ENCODE measurements at regions not wholly inside any gene's neighbourhood (a gene's known extent, or its start where the extent isn't known, plus 50 kb on each side); places are given as distances from the start of the nearest gene placed in this dataset.
"Not testable (repeated sequence)": the region's sequence is repeated elsewhere in the genome, so short reads cannot be mapped to it uniquely, and the experiment has no call there.

GRCh38 chr7:149654588-149654987, 118.8 kb downstream of the ZNF467 start:
- peaks cover 0 to 10% (median 0%) of the 10 kb centered on the region in 7 donors for H3K27me3 ChIP-seq (replicated peaks in 1 of 7)
- no peak overlapping the region for H3K27ac ChIP-seq
- H3K4me3 ChIP-seq = no peak overlapping the region
- H3K36me3 ChIP-seq = no peaks in the 10 kb centered on the region
- DNase-seq = no peak
- TF ChIP-seq POLR2AphosphoS5 (IDR thresholded peaks at IDR 0.05) (no peak), POLR2A (IDR thresholded peaks at IDR 0.05) (no peak), CTCF (IDR thresholded peaks at IDR 0.05 in 8 of 11, conservative IDR thresholded peaks at IDR 0.05 in 3 of 11) (no peak)
- H3K9me3 ChIP-seq = peaks cover 0 to 40% (median 20%) of the 10 kb centered on the region in 8 donors
- intact Hi-C loops (cut with DNase I; ENCODE audit: low total_unique reads) = no loop called here
- WGBS, 5 donors = 34 to 73% (median 38%) methylated on average over 1 of the region's 1 CpG
- H3K4me1 ChIP-seq = no peaks in the 10 kb centered on the region

- DNase-seq; H3K4me1 ChIP-seq; intact Hi-C loops (cut with DNase I; ENCODE audit: low total_unique reads); H3K4me3 ChIP-seq; H3K36me3 ChIP-seq: not testable (repeated sequence)
- Histone ChIP-seq H3K27me3 (replicated peaks in 1 of 7) (peaks cover 0 to 16% (median 0%) of the 10 kb centered on the region in 7 donors), H3K9me3 (peaks cover 0 to 36% (median 16%) of the 10 kb centered on the region in 8 donors), H3K27ac (peak overlapping the region in 2 of 8 donors; percentile 30 to 33)
- WGBS, 5 donors = 9 to 27% (median 21%) methylated on average over 3 of the region's 3 CpGs
Observed at GRCh38 chr7:149650190-149650589, 123.2 kb downstream of the ZNF467 start.

GRCh38 chr7:149644754-149645153, 128.6 kb downstream of the ZNF467 start:
- no peak overlapping the region for H3K27ac ChIP-seq
- peaks cover 0 to 11% (median 0%) of the 10 kb centered on the region in 7 donors for H3K27me3 ChIP-seq (replicated peaks in 1 of 7)
- no peak for DNase-seq
- intact Hi-C loops (cut with DNase I; ENCODE audit: low total_unique reads) = no loop called here
- 79 to 90% (median 84%) methylated on average over 4 of the region's 4 CpGs for WGBS, 5 donors
- H3K4me3 ChIP-seq = no peak overlapping the region
- no peaks in the 10 kb centered on the region for H3K4me1 ChIP-seq
- H3K36me3 ChIP-seq = no peaks in the 10 kb centered on the region
- TF ChIP-seq POLR2AphosphoS5 (IDR thresholded peaks at IDR 0.05) (no peak), CTCF (IDR thresholded peaks at IDR 0.05 in 8 of 11, conservative IDR thresholded peaks at IDR 0.05 in 3 of 11) (no peak), POLR2A (IDR thresholded peaks at IDR 0.05) (no peak)
- H3K9me3 ChIP-seq = no peaks in the 10 kb centered on the region

- Histone ChIP-seq H3K9me3 (no peaks in the 10 kb centered on the region), H3K27ac (no peak overlapping the region), H3K36me3 (no peaks in the 10 kb centered on the region), H3K4me1 (no peaks in the 10 kb centered on the region), H3K4me3 (no peak overlapping the region), H3K27me3 (replicated peaks in 1 of 7) (peaks cover 0 to 10% (median 0%) of the 10 kb centered on the region in 7 donors)
- TF ChIP-seq POLR2AphosphoS5 (IDR thresholded peaks at IDR 0.05) (no peak), POLR2A (IDR thresholded peaks at IDR 0.05) (no peak), CTCF (IDR thresholded peaks at IDR 0.05 in 8 of 11, conservative IDR thresholded peaks at IDR 0.05 in 3 of 11) (no peak)
- DNase-seq = no peak
- intact Hi-C loops (cut with DNase I; ENCODE audit: low total_unique reads) = no loop called here
- 80 to 92% (median 85%) methylated on average over 5 of the region's 5 CpGs for WGBS, 5 donors
Observed at GRCh38 chr7:149642589-149642988, 130.8 kb downstream of the ZNF467 start.

All from spleen (tissue), 11 donors.